HepG2 (cell line): ENCODE measurements at regions not wholly inside any gene's neighbourhood (a gene's known extent, or its start where the extent isn't known, plus 50 kb on each side); places are given as distances from the start of the nearest gene placed in this dataset.

Source experiments
- ATAC-seq: fragments of 200-7000 bp; cut with Tn5 transposase; 3 replicates; pipeline ENCODE4 v1.9.1; 2020; ENCODE audit warnings: mild to moderate bottlenecking, moderate library complexity
- BruUV-seq: library from RNA; stranded (reverse); fragments of 400-500 nt; replicated peaks from 2 replicates; lab custom pipeline; 2021; lab: Mats Ljungman, UMichigan
- CTCF ChIA-PET: fragments of 300-600 bp; formaldehyde crosslinking; extraction: SDS; loops from one replicate; lab custom pipeline; 2021; ENCODE audit warnings: low total read pairs, inconsistent platforms, low intra/inter-chr PET ratio; lab: Yijun Ruan, JAX
- POLR2A ChIA-PET: fragments of 350-600 bp; sonication (Branson Sonifier 250); formaldehyde crosslinking; loops from one replicate; lab custom pipeline; 2020; ENCODE audit warnings: antibody characterized with exemption, inconsistent platforms; lab: Yijun Ruan, JAX
- DNase-seq: peaks from one replicate; pipeline ENCODE4 v3.0.0-alpha.2; 2015; ENCODE audit warnings: low spot score
- FAIRE-seq: peaks from 3 replicates; lab custom pipeline; 2011; peaks lifted over from hg19 to GRCh38; lab: Jason Lieb, UNC
- H2AFZ ChIP-seq: one replicate; pipeline ENCODE4 v1.6.1; 2011; ENCODE audit warnings: low read length, inconsistent platforms
- H3K27ac ChIP-seq: fragments of 300-600 bp; 3 replicates; pipeline ENCODE4 v1.8.0; 2011; ENCODE audit warnings: mixed run types, mild to moderate bottlenecking, mixed read lengths, low read length, inconsistent platforms; ENCODE audit not compliant: insufficient read depth; ENCODE audit errors: extremely low read length
- H3K27me3 ChIP-seq, 2 experiments: fragments of 200-600 bp in 1 of 2; 2 replicates in 1 of 2; 3 replicates in 1 of 2; pipeline versions ENCODE4 v1.6.0 to v1.8.0; 2011; ENCODE audit warnings: low read length in 2 of 2, mild to moderate bottlenecking in 2 of 2, moderate library complexity in 2 of 2, inconsistent platforms in 1 of 2; ENCODE audit not compliant: insufficient read depth in 2 of 2, control insufficient read depth in 1 of 2
- H3K36me3 ChIP-seq, 2 experiments: fragments of 200-600 bp in 1 of 2; replicated peaks in 1 of 2; 2 replicates in 1 of 2; 3 replicates in 1 of 2; pipeline versions ENCODE4 v1.5.1 to v1.8.0; 2011; ENCODE audit warnings: low read length in 2 of 2, inconsistent platforms in 1 of 2; ENCODE audit not compliant: insufficient read depth in 2 of 2, control insufficient read depth in 1 of 2
- H3K4me1 ChIP-seq: 2 replicates; pipeline ENCODE4 v1.5.1; 2012; ENCODE audit warnings: low read length, inconsistent platforms; ENCODE audit not compliant: insufficient read depth
- H3K4me2 ChIP-seq: 2 replicates; pipeline ENCODE4 v1.6.0; 2011; ENCODE audit warnings: low read depth, low read length, inconsistent platforms
- H3K4me3 ChIP-seq, 3 experiments: fragments of 200-600 bp in 1 of 3; sonication (generic), shearing (Covaris generic) in 1 of 3; replicated peaks in 1 of 3; 2 replicates each; pipeline ENCODE4 v1.5.1; 2011 to 2016; ENCODE audit warnings: low read length in 3 of 3, inconsistent platforms in 2 of 3, low read depth in 2 of 3, mild to moderate bottlenecking in 2 of 3, control low read depth in 1 of 3, mixed read lengths in 1 of 3; ENCODE audit not compliant: insufficient read depth in 1 of 3
- H3K79me2 ChIP-seq: one replicate; pipeline ENCODE4 v1.6.1; 2011; ENCODE audit warnings: low read length, inconsistent platforms; ENCODE audit not compliant: insufficient read depth
- H3K9ac ChIP-seq: 2 replicates; pipeline ENCODE4 v1.6.0; 2011; ENCODE audit warnings: mild to moderate bottlenecking, low read depth, low read length, inconsistent platforms; ENCODE audit not compliant: insufficient read depth
- H3K9me3 ChIP-seq: 2 replicates; pipeline ENCODE4 v1.5.1; 2012; ENCODE audit warnings: mild to moderate bottlenecking, low read length
- H4K20me1 ChIP-seq: 2 replicates; pipeline ENCODE4 v1.6.0; 2011; ENCODE audit warnings: inconsistent platforms, mild to moderate bottlenecking, low read length, moderate library complexity; ENCODE audit not compliant: insufficient read depth
- BORCS8-MEF2B ChIP-seq: sonication (generic); formaldehyde crosslinking; IDR thresholded peaks from 2 replicates; pipeline ENCODE4 v1.8.0; 2022; ENCODE audit warnings: mild to moderate bottlenecking, missing genetic modification reagents
- FOSL1 ChIP-seq: sonication (generic); formaldehyde crosslinking; IDR thresholded peaks from 2 replicates; pipeline ENCODE4 v1.9.0; 2021; ENCODE audit warnings: missing genetic modification reagents, borderline replicate concordance
- HMGA1 ChIP-seq: sonication (generic); formaldehyde crosslinking; conservative IDR thresholded peaks from 2 replicates; pipeline ENCODE4 v1.4.0; 2020; ENCODE audit warnings: missing genetic modification reagents
- KAT2B ChIP-seq: fragments of 150-350 bp; IDR thresholded peaks from 2 replicates; pipeline ENCODE4 v1.6.1; 2014; ENCODE audit warnings: low read depth, low read length, borderline replicate concordance
- KMT2A ChIP-seq: sonication (generic); formaldehyde crosslinking; IDR thresholded peaks from 2 replicates; pipeline ENCODE4 v1.4.0; 2020; ENCODE audit warnings: missing genetic modification reagents
- SALL2 ChIP-seq: sonication (generic); formaldehyde crosslinking; IDR thresholded peaks from 2 replicates; pipeline ENCODE4 v1.8.1; 2023; ENCODE audit warnings: mild to moderate bottlenecking, missing genetic modification reagents, inconsistent platforms
- SOX6 ChIP-seq, 2 experiments: fragments of 450-650 bp in 1 of 2; sonication (generic) in 1 of 2; formaldehyde crosslinking in 1 of 2; IDR thresholded peaks; 2 replicates each; pipeline versions ENCODE4 v1.4.0 to v1.6.1; 2017 to 2020; ENCODE audit warnings: antibody characterized with exemption in 1 of 2, mild to moderate bottlenecking in 1 of 2, missing genetic modification reagents in 1 of 2
- ZNF34 ChIP-seq: sonication (generic); formaldehyde crosslinking; IDR thresholded peaks from 2 replicates; pipeline ENCODE4 v1.4.0; 2020; ENCODE audit warnings: mild to moderate bottlenecking, missing genetic modification reagents, borderline replicate concordance
- ZNF567 ChIP-seq: sonication (generic); formaldehyde crosslinking; IDR thresholded peaks from 2 replicates; pipeline ENCODE4 v1.8.1; 2023; ENCODE audit warnings: mild to moderate bottlenecking, missing genetic modification reagents, borderline replicate concordance
- in situ Hi-C: cut with HindIII; loops from 2 replicates; pipeline ENCODE4 v1.10.0; 2017; ENCODE audit warnings: low pct_unique_long_range_greater_than_20kb; ENCODE audit not compliant: extremely low pct_ligation_motif_present
- intact Hi-C: fragments of 100-400 bp; cut with micrococcal nuclease; formaldehyde crosslinking; loops from one replicate; pipeline ENCODE4 v1.10.0; 2022; ENCODE audit not compliant: unreplicated experiment
- TF ChIP-seq, protein P1 (sequence below): sonication (generic); formaldehyde crosslinking; IDR thresholded peaks from 2 replicates; pipeline ENCODE4 v1.5.0; 2020; ENCODE audit warnings: mild to moderate bottlenecking, missing genetic modification reagents
- TF ChIP-seq, protein P2 (sequence below): sonication (generic); formaldehyde crosslinking; IDR thresholded peaks from 2 replicates; pipeline ENCODE4 v1.9.0; 2021; ENCODE audit warnings: missing genetic modification reagents, borderline replicate concordance
- TF ChIP-seq, protein P3 (sequence below): sonication (generic); formaldehyde crosslinking; IDR thresholded peaks from 2 replicates; pipeline ENCODE4 v1.4.0; 2020; ENCODE audit warnings: missing genetic modification reagents, low read depth, mild to moderate bottlenecking, borderline replicate concordance

DNA sequence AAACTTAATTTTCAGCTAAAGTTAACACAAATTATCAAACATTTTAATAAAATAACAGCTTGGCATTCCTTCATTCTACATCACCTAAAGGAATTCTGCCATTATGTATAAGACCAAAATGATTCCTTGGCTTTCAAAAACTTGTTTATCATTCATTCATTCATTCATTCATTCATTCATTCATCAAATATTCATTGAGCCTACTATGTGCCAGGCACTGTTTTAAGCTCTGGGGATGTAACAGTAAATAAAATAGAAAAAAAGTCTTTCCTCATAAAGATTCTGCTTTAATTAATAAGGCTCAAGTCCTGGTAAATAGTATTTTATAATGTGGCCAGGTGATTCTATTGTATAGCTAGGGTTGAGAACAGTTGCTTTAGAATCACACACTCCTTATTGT, 127.9 kb downstream of the GPR85 start:
- Histone ChIP-seq H3K9me3 (no peaks in the 10 kb centered on the region), H3K27me3 (no peaks in the 10 kb centered on the region), H3K4me1 (no peaks in the 10 kb centered on the region), H2AFZ (no peak overlapping the region), H3K79me2 (no peaks in the 10 kb centered on the region), H3K4me3 (no peak overlapping the region), H3K36me3 (no peaks in the 10 kb centered on the region), H3K27ac (no peak overlapping the region), H3K4me2 (no peak overlapping the region), H4K20me1 (no peaks in the 10 kb centered on the region), H3K9ac (no peak overlapping the region)
- FAIRE-seq (no peak), DNase-seq (no peak), ATAC-seq (no peak)
- CTCF ChIA-PET: no interaction called here
- in situ Hi-C loops: no loop called here
- POLR2A ChIA-PET: no interaction called here
- TF ChIP-seq ZNF567 (CRISPR knock-in tag) (no peak), BORCS8-MEF2B (CRISPR knock-in tag) (no peak), HMGA1 (CRISPR knock-in tag) (no peak), KAT2B (no peak)
- TF ChIP-seq, protein P1, sequence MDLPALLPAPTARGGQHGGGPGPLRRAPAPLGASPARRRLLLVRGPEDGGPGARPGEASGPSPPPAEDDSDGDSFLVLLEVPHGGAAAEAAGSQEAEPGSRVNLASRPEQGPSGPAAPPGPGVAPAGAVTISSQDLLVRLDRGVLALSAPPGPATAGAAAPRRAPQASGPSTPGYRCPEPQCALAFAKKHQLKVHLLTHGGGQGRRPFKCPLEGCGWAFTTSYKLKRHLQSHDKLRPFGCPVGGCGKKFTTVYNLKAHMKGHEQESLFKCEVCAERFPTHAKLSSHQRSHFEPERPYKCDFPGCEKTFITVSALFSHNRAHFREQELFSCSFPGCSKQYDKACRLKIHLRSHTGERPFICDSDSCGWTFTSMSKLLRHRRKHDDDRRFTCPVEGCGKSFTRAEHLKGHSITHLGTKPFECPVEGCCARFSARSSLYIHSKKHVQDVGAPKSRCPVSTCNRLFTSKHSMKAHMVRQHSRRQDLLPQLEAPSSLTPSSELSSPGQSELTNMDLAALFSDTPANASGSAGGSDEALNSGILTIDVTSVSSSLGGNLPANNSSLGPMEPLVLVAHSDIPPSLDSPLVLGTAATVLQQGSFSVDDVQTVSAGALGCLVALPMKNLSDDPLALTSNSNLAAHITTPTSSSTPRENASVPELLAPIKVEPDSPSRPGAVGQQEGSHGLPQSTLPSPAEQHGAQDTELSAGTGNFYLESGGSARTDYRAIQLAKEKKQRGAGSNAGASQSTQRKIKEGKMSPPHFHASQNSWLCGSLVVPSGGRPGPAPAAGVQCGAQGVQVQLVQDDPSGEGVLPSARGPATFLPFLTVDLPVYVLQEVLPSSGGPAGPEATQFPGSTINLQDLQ (CRISPR knock-in tag): no peak
- no TSS peak for BruUV-seq
- intact Hi-C loops: no loop called here

DNA sequence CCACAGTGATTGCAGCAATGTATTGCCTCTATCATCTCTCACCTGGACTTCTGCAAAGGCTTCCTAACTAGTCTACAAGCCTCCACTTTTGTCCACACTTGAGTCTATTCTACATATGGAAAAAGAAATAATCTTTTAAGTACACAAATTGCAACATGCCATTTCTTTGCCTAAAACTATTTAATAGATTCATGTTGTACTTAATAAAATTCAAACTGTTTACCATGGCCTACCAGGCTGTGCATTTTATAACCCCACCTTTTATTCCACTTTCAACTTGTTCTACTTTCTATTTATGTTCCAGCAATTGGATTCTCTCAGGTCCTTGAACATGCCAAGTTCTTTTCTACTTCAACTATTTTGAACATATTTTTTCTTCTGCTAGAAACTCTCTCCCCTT, 128.7 kb downstream of the GPR85 start:
- intact Hi-C loops: no loop called here
- Histone ChIP-seq H3K36me3 (no peaks in the 10 kb centered on the region), H3K4me3 (no peak overlapping the region), H3K79me2 (no peaks in the 10 kb centered on the region), H3K27ac (no peak overlapping the region), H3K27me3 (no peaks in the 10 kb centered on the region), H3K4me2 (no peak overlapping the region), H3K9ac (no peak overlapping the region), H3K9me3 (no peaks in the 10 kb centered on the region), H2AFZ (no peak overlapping the region), H4K20me1 (no peaks in the 10 kb centered on the region), H3K4me1 (no peaks in the 10 kb centered on the region)
- ChIA-PET CTCF (no interaction called here), POLR2A (no interaction called here)
- DNase-seq (no peak), ATAC-seq (no peak), FAIRE-seq (no peak)
- in situ Hi-C loops: no loop called here
- BruUV-seq: no TSS peak
- TF ChIP-seq ZNF34 (CRISPR knock-in tag) (no peak), SALL2 (CRISPR knock-in tag) (no peak), KMT2A (CRISPR knock-in tag) (no peak), SOX6 (IDR thresholded peaks at IDR 0.05) (no peak), SOX6 (CRISPR knock-in tag; IDR thresholded peaks at IDR 0.05) (no peak), FOSL1 (no peak)
- TF ChIP-seq, protein P2, sequence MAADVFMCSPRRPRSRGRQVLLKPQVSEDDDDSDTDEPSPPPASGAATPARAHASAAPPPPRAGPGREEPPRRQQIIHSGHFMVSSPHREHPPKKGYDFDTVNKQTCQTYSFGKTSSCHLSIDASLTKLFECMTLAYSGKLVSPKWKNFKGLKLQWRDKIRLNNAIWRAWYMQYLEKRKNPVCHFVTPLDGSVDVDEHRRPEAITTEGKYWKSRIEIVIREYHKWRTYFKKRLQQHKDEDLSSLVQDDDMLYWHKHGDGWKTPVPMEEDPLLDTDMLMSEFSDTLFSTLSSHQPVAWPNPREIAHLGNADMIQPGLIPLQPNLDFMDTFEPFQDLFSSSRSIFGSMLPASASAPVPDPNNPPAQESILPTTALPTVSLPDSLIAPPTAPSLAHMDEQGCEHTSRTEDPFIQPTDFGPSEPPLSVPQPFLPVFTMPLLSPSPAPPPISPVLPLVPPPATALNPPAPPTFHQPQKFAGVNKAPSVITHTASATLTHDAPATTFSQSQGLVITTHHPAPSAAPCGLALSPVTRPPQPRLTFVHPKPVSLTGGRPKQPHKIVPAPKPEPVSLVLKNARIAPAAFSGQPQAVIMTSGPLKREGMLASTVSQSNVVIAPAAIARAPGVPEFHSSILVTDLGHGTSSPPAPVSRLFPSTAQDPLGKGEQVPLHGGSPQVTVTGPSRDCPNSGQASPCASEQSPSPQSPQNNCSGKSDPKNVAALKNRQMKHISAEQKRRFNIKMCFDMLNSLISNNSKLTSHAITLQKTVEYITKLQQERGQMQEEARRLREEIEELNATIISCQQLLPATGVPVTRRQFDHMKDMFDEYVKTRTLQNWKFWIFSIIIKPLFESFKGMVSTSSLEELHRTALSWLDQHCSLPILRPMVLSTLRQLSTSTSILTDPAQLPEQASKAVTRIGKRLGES (CRISPR knock-in tag): no peak
- TF ChIP-seq, protein P3, sequence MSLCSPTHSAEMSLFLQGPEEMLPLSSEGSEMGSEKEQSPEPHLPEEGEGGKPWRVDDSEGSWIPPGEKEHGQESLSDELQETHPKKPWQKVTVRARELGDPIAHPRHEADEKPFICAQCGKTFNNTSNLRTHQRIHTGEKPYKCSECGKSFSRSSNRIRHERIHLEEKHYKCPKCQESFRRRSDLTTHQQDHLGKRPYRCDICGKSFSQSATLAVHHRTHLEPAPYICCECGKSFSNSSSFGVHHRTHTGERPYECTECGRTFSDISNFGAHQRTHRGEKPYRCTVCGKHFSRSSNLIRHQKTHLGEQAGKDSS: no peak
